HepG2 (cell line): ENCODE measurements at regions not wholly inside any gene's neighbourhood (a gene's known extent, or its start where the extent isn't known, plus 50 kb on each side); places are given as distances from the start of the nearest gene placed in this dataset.

Experiments used
- ATAC-seq: fragments of 200-7000 bp; cut with Tn5 transposase; 3 replicates; pipeline ENCODE4 v1.9.1; 2020; ENCODE audit warnings: mild to moderate bottlenecking, moderate library complexity
- BruUV-seq: library from RNA; stranded (reverse); fragments of 400-500 nt; replicated peaks from 2 replicates; lab custom pipeline; 2021; lab: Mats Ljungman, UMichigan
- CTCF ChIA-PET: fragments of 300-600 bp; formaldehyde crosslinking; extraction: SDS; loops from one replicate; lab custom pipeline; 2021; ENCODE audit warnings: low total read pairs, inconsistent platforms, low intra/inter-chr PET ratio; lab: Yijun Ruan, JAX
- POLR2A ChIA-PET: fragments of 350-600 bp; sonication (Branson Sonifier 250); formaldehyde crosslinking; loops from one replicate; lab custom pipeline; 2020; ENCODE audit warnings: antibody characterized with exemption, inconsistent platforms; lab: Yijun Ruan, JAX
- DNase-seq: peaks from one replicate; pipeline ENCODE4 v3.0.0-alpha.2; 2015; ENCODE audit warnings: low spot score
- FAIRE-seq: peaks from 3 replicates; lab custom pipeline; 2011; peaks lifted over from hg19 to GRCh38; lab: Jason Lieb, UNC
- H2AFZ ChIP-seq: one replicate; pipeline ENCODE4 v1.6.1; 2011; ENCODE audit warnings: low read length, inconsistent platforms
- H3K27ac ChIP-seq: fragments of 300-600 bp; 3 replicates; pipeline ENCODE4 v1.8.0; 2011; ENCODE audit warnings: mixed run types, mild to moderate bottlenecking, mixed read lengths, low read length, inconsistent platforms; ENCODE audit not compliant: insufficient read depth; ENCODE audit errors: extremely low read length
- H3K27me3 ChIP-seq, 2 experiments: fragments of 200-600 bp in 1 of 2; 2 replicates in 1 of 2; 3 replicates in 1 of 2; pipeline versions ENCODE4 v1.6.0 to v1.8.0; 2011; ENCODE audit warnings: low read length in 2 of 2, mild to moderate bottlenecking in 2 of 2, moderate library complexity in 2 of 2, inconsistent platforms in 1 of 2; ENCODE audit not compliant: insufficient read depth in 2 of 2, control insufficient read depth in 1 of 2
- H3K36me3 ChIP-seq, 2 experiments: fragments of 200-600 bp in 1 of 2; replicated peaks in 1 of 2; 2 replicates in 1 of 2; 3 replicates in 1 of 2; pipeline versions ENCODE4 v1.5.1 to v1.8.0; 2011; ENCODE audit warnings: low read length in 2 of 2, inconsistent platforms in 1 of 2; ENCODE audit not compliant: insufficient read depth in 2 of 2, control insufficient read depth in 1 of 2
- H3K4me1 ChIP-seq: 2 replicates; pipeline ENCODE4 v1.5.1; 2012; ENCODE audit warnings: low read length, inconsistent platforms; ENCODE audit not compliant: insufficient read depth
- H3K4me2 ChIP-seq: 2 replicates; pipeline ENCODE4 v1.6.0; 2011; ENCODE audit warnings: low read depth, low read length, inconsistent platforms
- H3K4me3 ChIP-seq, 3 experiments: fragments of 200-600 bp in 1 of 3; sonication (generic), shearing (Covaris generic) in 1 of 3; replicated peaks in 1 of 3; 2 replicates each; pipeline ENCODE4 v1.5.1; 2011 to 2016; ENCODE audit warnings: low read length in 3 of 3, inconsistent platforms in 2 of 3, low read depth in 2 of 3, mild to moderate bottlenecking in 2 of 3, control low read depth in 1 of 3, mixed read lengths in 1 of 3; ENCODE audit not compliant: insufficient read depth in 1 of 3
- H3K79me2 ChIP-seq: one replicate; pipeline ENCODE4 v1.6.1; 2011; ENCODE audit warnings: low read length, inconsistent platforms; ENCODE audit not compliant: insufficient read depth
- H3K9ac ChIP-seq: 2 replicates; pipeline ENCODE4 v1.6.0; 2011; ENCODE audit warnings: mild to moderate bottlenecking, low read depth, low read length, inconsistent platforms; ENCODE audit not compliant: insufficient read depth
- H3K9me3 ChIP-seq: 2 replicates; pipeline ENCODE4 v1.5.1; 2012; ENCODE audit warnings: mild to moderate bottlenecking, low read length
- H4K20me1 ChIP-seq: 2 replicates; pipeline ENCODE4 v1.6.0; 2011; ENCODE audit warnings: inconsistent platforms, mild to moderate bottlenecking, low read length, moderate library complexity; ENCODE audit not compliant: insufficient read depth
- ADNP ChIP-seq: sonication (generic); formaldehyde crosslinking; IDR thresholded peaks from 2 replicates; pipeline ENCODE4 v1.4.0; 2020; ENCODE audit warnings: missing genetic modification reagents
- AKAP8 ChIP-seq: sonication (generic); formaldehyde crosslinking; IDR thresholded peaks from 2 replicates; pipeline ENCODE4 v1.5.1; 2020; ENCODE audit warnings: mild to moderate bottlenecking, missing genetic modification reagents
- ATF1 ChIP-seq: IDR thresholded peaks from 2 replicates; pipeline ENCODE4 v1.6.1; 2016; ENCODE audit warnings: mild to moderate bottlenecking, control low read depth
- CHCHD3 ChIP-seq: sonication (generic); formaldehyde crosslinking; IDR thresholded peaks from 2 replicates; pipeline ENCODE4 v1.8.0; 2022; ENCODE audit warnings: mild to moderate bottlenecking, missing genetic modification reagents, moderate library complexity
- HDAC2 ChIP-seq: sonication (generic); formaldehyde crosslinking; IDR thresholded peaks from 2 replicates; pipeline ENCODE4 v1.4.0; 2020; ENCODE audit warnings: missing genetic modification reagents
- HES4 ChIP-seq: sonication (generic); formaldehyde crosslinking; IDR thresholded peaks from 2 replicates; pipeline ENCODE4 v1.9.0; 2021; ENCODE audit warnings: mild to moderate bottlenecking, missing genetic modification reagents, borderline replicate concordance
- KLF13 ChIP-seq: sonication (generic); formaldehyde crosslinking; IDR thresholded peaks from 2 replicates; pipeline ENCODE4 v1.4.0; 2020; ENCODE audit warnings: mild to moderate bottlenecking, missing genetic modification reagents
- MXI1 ChIP-seq: IDR thresholded peaks from 3 replicates; pipeline ENCODE4 v1.6.1; 2012; ENCODE audit warnings: low read depth, low read length, inconsistent platforms, borderline replicate concordance
- NCOR1 ChIP-seq: fragments of 200-600 bp; sonication (generic); IDR thresholded peaks from 2 replicates; pipeline ENCODE4 v1.7.0; 2017; ENCODE audit warnings: antibody characterized with exemption, low read length, borderline replicate concordance
- POLR2A ChIP-seq, 2 experiments: IDR thresholded peaks; 2 replicates each; pipeline ENCODE4 v1.6.1; 2011; ENCODE audit warnings: low read depth in 2 of 2, low read length in 2 of 2, mild to moderate bottlenecking in 1 of 2, moderate library complexity in 1 of 2; ENCODE audit not compliant: insufficient read depth in 1 of 2
- TARDBP ChIP-seq: sonication (generic); formaldehyde crosslinking; IDR thresholded peaks from 2 replicates; pipeline ENCODE4 v1.8.0; 2022; ENCODE audit warnings: mild to moderate bottlenecking, missing genetic modification reagents
- ZNF143 ChIP-seq: sonication (generic); formaldehyde crosslinking; IDR thresholded peaks from 2 replicates; pipeline ENCODE4 v1.4.0; 2020; ENCODE audit warnings: missing genetic modification reagents
- ZNF747 ChIP-seq: sonication (generic); formaldehyde crosslinking; IDR thresholded peaks from 2 replicates; pipeline ENCODE4 v1.8.1; 2023; ENCODE audit warnings: missing genetic modification reagents, mild to moderate bottlenecking, borderline replicate concordance
- ZNF766 ChIP-seq: sonication (generic); formaldehyde crosslinking; IDR thresholded peaks from 2 replicates; pipeline ENCODE4 v1.5.0; 2020; ENCODE audit warnings: missing genetic modification reagents, borderline replicate concordance
- WGBS: methylation state at CpG from one replicate; pipeline ENCODE4 v1.1.6; 2017; ENCODE audit warnings: low lambda C conversion rate; 5-methylcytosine and 5-hydroxymethylcytosine counted together
- in situ Hi-C: cut with HindIII; loops from 2 replicates; pipeline ENCODE4 v1.10.0; 2017; ENCODE audit warnings: low pct_unique_long_range_greater_than_20kb; ENCODE audit not compliant: extremely low pct_ligation_motif_present
- intact Hi-C: fragments of 100-400 bp; cut with micrococcal nuclease; formaldehyde crosslinking; loops from one replicate; pipeline ENCODE4 v1.10.0; 2022; ENCODE audit not compliant: unreplicated experiment
- TF ChIP-seq, protein P1 (sequence below), 2 experiments: IDR thresholded peaks; 2 replicates each; pipeline ENCODE4 v1.6.1; 2011 to 2012; ENCODE audit warnings: low read length in 2 of 2, borderline replicate concordance in 1 of 2, low read depth in 1 of 2, mild to moderate bottlenecking in 1 of 2, moderate library complexity in 1 of 2
- TF ChIP-seq, protein P2 (sequence below): IDR thresholded peaks from 2 replicates; pipeline ENCODE4 v1.6.1; 2016; ENCODE audit warnings: missing compliant biosample characterization, missing genetic modification reagents, borderline replicate concordance

DNA sequence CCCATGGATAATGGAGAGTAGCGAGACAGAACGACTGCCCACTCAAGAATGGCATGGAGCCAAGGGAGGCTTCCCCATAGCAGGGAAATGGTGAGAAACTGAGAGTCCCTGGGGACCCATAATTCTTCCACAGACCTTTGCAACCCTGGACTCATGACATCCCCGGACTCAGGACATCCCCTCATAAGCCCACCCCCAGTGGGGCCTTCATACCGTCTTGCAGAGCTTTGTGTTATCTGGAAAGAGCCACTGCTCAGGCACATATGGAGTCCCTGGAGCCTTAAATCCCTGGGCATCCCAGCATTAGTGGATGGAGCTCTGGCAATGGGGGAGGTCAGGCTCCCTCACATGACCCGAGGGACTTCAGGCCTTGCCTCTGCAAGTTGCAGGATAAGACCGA is 865.4 kb upstream of the ARRDC3 start:
- H3K4me3 ChIP-seq, result no peak overlapping the region
- H3K27ac ChIP-seq, result no peak overlapping the region
- H3K4me2 ChIP-seq, result no peak overlapping the region
- H3K9ac ChIP-seq, result no peak overlapping the region
- 47% methylated on average over 4 of the region's 6 CpGs for WGBS
- ATAC-seq (no peak), FAIRE-seq (no peak), DNase-seq (no peak)
- in situ Hi-C loops, result no loop called here
- no peaks in the 10 kb centered on the region for H3K27me3 ChIP-seq
- no peaks in the 10 kb centered on the region for H3K79me2 ChIP-seq
- TF ChIP-seq, protein P1, sequence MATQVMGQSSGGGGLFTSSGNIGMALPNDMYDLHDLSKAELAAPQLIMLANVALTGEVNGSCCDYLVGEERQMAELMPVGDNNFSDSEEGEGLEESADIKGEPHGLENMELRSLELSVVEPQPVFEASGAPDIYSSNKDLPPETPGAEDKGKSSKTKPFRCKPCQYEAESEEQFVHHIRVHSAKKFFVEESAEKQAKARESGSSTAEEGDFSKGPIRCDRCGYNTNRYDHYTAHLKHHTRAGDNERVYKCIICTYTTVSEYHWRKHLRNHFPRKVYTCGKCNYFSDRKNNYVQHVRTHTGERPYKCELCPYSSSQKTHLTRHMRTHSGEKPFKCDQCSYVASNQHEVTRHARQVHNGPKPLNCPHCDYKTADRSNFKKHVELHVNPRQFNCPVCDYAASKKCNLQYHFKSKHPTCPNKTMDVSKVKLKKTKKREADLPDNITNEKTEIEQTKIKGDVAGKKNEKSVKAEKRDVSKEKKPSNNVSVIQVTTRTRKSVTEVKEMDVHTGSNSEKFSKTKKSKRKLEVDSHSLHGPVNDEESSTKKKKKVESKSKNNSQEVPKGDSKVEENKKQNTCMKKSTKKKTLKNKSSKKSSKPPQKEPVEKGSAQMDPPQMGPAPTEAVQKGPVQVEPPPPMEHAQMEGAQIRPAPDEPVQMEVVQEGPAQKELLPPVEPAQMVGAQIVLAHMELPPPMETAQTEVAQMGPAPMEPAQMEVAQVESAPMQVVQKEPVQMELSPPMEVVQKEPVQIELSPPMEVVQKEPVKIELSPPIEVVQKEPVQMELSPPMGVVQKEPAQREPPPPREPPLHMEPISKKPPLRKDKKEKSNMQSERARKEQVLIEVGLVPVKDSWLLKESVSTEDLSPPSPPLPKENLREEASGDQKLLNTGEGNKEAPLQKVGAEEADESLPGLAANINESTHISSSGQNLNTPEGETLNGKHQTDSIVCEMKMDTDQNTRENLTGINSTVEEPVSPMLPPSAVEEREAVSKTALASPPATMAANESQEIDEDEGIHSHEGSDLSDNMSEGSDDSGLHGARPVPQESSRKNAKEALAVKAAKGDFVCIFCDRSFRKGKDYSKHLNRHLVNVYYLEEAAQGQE (IDR thresholded peaks at IDR 0.05; ENCODE audit: borderline replicate concordance in 1 of 2, low read depth in 1 of 2, low read length in 2 of 2), result no peak
- TF ChIP-seq AKAP8 (no peak), NCOR1 (no peak), HDAC2 (CRISPR knock-in tag) (no peak), POLR2A (IDR thresholded peaks at IDR 0.05; ENCODE audit: insufficient read depth in 1 of 2, low read depth in 2 of 2, low read length in 2 of 2) (no peak), ADNP (CRISPR knock-in tag) (no peak), HES4 (no peak), KLF13 (CRISPR knock-in tag) (no peak), TARDBP (CRISPR knock-in tag) (no peak), ZNF766 (CRISPR knock-in tag) (no peak), ZNF747 (CRISPR knock-in tag) (no peak), ATF1 (no peak), CHCHD3 (CRISPR knock-in tag) (no peak), MXI1 (no peak), ZNF143 (CRISPR knock-in tag) (no peak)
- TF ChIP-seq, protein P2, sequence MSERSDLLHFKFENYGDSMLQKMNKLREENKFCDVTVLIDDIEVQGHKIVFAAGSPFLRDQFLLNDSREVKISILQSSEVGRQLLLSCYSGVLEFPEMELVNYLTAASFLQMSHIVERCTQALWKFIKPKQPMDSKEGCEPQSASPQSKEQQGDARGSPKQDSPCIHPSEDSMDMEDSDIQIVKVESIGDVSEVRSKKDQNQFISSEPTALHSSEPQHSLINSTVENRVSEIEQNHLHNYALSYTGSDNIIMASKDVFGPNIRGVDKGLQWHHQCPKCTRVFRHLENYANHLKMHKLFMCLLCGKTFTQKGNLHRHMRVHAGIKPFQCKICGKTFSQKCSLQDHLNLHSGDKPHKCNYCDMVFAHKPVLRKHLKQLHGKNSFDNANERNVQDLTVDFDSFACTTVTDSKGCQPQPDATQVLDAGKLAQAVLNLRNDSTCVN (CRISPR knock-in tag), result no peak
- H3K4me1 ChIP-seq, result no peaks in the 10 kb centered on the region
- H3K9me3 ChIP-seq, result no peaks in the 10 kb centered on the region; the same call in 1 of the 2 replicates
- H2AFZ ChIP-seq, result no peak overlapping the region
- no peaks in the 10 kb centered on the region for H4K20me1 ChIP-seq
- H3K36me3 ChIP-seq, result no peaks in the 10 kb centered on the region
- BruUV-seq, result no TSS peak
- ChIA-PET POLR2A (no interaction called here), CTCF (no interaction called here)
- intact Hi-C loops, result no loop called here
